ENCODE measurements at regions not wholly inside any gene's neighbourhood (a gene's known extent, or its start where the extent isn't known, plus 50 kb on each side); places are given as distances from the start of the nearest gene placed in this dataset.

GRCh38 chr4:35463251-35463952 is 780.9 kb downstream of the ARAP2 start:
- intact Hi-C loops (cut with micrococcal nuclease; ENCODE audit: unreplicated experiment), result no loop called here
- H3K27ac Mint-ChIP-seq (ENCODE audit: unreplicated experiment), result no peak overlapping the region

DNA sequence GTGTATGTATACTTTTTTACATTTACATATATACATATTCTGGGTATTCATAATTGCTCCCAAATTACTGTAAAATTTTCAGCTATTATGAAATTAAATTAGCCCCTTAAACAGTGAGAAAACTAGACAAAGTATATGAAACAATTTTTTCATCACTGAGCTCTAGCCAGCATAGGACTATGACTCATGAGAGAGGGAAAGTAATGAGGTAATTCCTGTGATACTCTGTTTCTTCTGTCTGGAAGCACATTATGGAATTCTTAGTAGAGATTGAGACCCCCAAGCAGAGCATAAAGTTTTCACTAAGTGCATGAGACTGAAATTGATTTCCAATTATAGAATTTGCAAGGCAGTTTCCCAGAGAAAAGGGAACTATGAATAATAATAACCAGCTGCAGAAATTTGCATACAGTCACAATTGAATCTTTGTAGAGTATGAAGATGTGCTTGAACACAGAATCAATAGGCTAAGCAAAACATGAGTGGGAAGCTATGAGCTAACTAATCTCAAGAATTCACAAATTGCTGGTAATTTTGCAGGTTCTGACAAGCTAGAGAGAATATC is 779.3 kb downstream of the ARAP2 start:
- TF ChIP-seq CTCF (IDR thresholded peaks at IDR 0.05; ENCODE audit: unreplicated experiment), result no peak
- Mint-ChIP-seq H3K36me3 (ENCODE audit: insufficient read depth, unreplicated experiment) (no peaks in the 10 kb centered on the region), H3K27ac (ENCODE audit: unreplicated experiment) (no peak overlapping the region), H3K4me3 (ENCODE audit: low read depth, unreplicated experiment) (no peak overlapping the region), H3K27me3 (ENCODE audit: unreplicated experiment) (no peaks in the 10 kb centered on the region), H3K9me3 (ENCODE audit: low read depth, unreplicated experiment) (peaks cover 3% of the 10 kb centered on the region), H3K4me1 (ENCODE audit: low read depth, unreplicated experiment) (no peaks in the 10 kb centered on the region)
- intact Hi-C loops (cut with micrococcal nuclease; ENCODE audit: unreplicated experiment), result no loop called here
- no peak for DNase-seq
- no TSS peak for BruUV-seq (replicated peaks)
- CTCF ChIA-PET, result no interaction called here

More at GRCh38 chr4:35463251-35463952, 780.9 kb downstream of the ARAP2 start:
- Mint-ChIP-seq H3K36me3 (ENCODE audit: insufficient read depth, unreplicated experiment) (no peaks in the 10 kb centered on the region), H3K4me3 (ENCODE audit: low read depth, unreplicated experiment) (no peak overlapping the region), H3K27me3 (ENCODE audit: unreplicated experiment) (no peaks in the 10 kb centered on the region), H3K9me3 (ENCODE audit: low read depth, unreplicated experiment) (peaks cover 3% of the 10 kb centered on the region), H3K4me1 (ENCODE audit: low read depth, unreplicated experiment) (no peaks in the 10 kb centered on the region)
- DNase-seq, result no peak
- CTCF ChIA-PET, result no interaction called here
- no peak for TF ChIP-seq CTCF (IDR thresholded peaks at IDR 0.05; ENCODE audit: unreplicated experiment)
- BruUV-seq (replicated peaks), result no TSS peak

DNA sequence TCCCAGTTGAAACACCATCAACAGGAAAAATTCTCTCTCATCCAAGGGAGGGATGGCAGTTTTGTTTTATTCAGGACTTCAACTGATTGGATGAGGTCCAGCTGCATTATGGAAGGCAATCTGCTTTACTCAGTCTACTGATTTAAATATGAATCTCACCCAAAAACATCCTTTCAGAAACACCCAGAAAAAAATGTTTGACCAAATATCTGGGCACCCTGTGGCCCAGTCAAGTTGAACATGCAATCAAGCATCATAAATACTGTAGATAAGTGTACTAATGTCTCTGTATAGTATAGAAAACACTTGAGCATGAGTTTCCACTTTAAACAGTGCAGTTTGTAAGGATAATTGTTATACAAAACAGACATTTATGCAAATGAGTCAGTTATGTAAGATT is 753.2 kb downstream of the ARAP2 start:
- Mint-ChIP-seq H3K36me3 (ENCODE audit: insufficient read depth, unreplicated experiment) (no peaks in the 10 kb centered on the region), H3K4me3 (ENCODE audit: low read depth, unreplicated experiment) (no peak overlapping the region), H3K4me1 (ENCODE audit: low read depth, unreplicated experiment) (no peaks in the 10 kb centered on the region), H3K27me3 (ENCODE audit: unreplicated experiment) (no peaks in the 10 kb centered on the region), H3K9me3 (ENCODE audit: low read depth, unreplicated experiment) (no peaks in the 10 kb centered on the region), H3K27ac (ENCODE audit: unreplicated experiment) (no peak overlapping the region)
- CTCF ChIA-PET, result no interaction called here
- BruUV-seq (replicated peaks), result no TSS peak
- DNase-seq, result no peak
- no peak for TF ChIP-seq CTCF (IDR thresholded peaks at IDR 0.05; ENCODE audit: unreplicated experiment)
- intact Hi-C loops (cut with micrococcal nuclease; ENCODE audit: unreplicated experiment), result no loop called here

- Mint-ChIP-seq H3K36me3 (ENCODE audit: insufficient read depth, unreplicated experiment) (no peaks in the 10 kb centered on the region), H3K4me1 (ENCODE audit: low read depth, unreplicated experiment) (no peaks in the 10 kb centered on the region), H3K9me3 (ENCODE audit: low read depth, unreplicated experiment) (no peaks in the 10 kb centered on the region), H3K4me3 (ENCODE audit: low read depth, unreplicated experiment) (no peak overlapping the region), H3K27ac (ENCODE audit: unreplicated experiment) (no peak overlapping the region), H3K27me3 (ENCODE audit: unreplicated experiment) (no peaks in the 10 kb centered on the region)
- CTCF ChIA-PET, result no interaction called here
- no peak for DNase-seq
- intact Hi-C loops (cut with micrococcal nuclease; ENCODE audit: unreplicated experiment), result no loop called here
- no peak for TF ChIP-seq CTCF (IDR thresholded peaks at IDR 0.05; ENCODE audit: unreplicated experiment)
- BruUV-seq (replicated peaks), result no TSS peak
These were observed 750.3 kb downstream of the ARAP2 start for GRCh38 chr4:35493977-35494376.

All from Calu3 (cell line).